ENCODE measurements at regions not wholly inside any gene's neighbourhood (a gene's known extent, or its start where the extent isn't known, plus 50 kb on each side); places are given as distances from the start of the nearest gene placed in this dataset.

- FAIRE-seq = no peak
These were observed 428.4 kb upstream of the INTU start for GRCh38 chr4:127204322-127204721.

GRCh38 chr4:127209580-127210095, 423.1 kb upstream of the INTU start:
- FAIRE-seq = no peak

- peak; percentile 77 for FAIRE-seq
These were observed 421.7 kb upstream of the INTU start for GRCh38 chr4:127210893-127211649.

- FAIRE-seq = no peak
These were observed 420.9 kb upstream of the INTU start for GRCh38 chr4:127211650-127212560.

- no peak for FAIRE-seq
These were observed 420.1 kb upstream of the INTU start for GRCh38 chr4:127212701-127213100.

- FAIRE-seq = no peak
These were observed 418.7 kb upstream of the INTU start for GRCh38 chr4:127214016-127214415.

- FAIRE-seq = no peak
These were observed 417.8 kb upstream of the INTU start for GRCh38 chr4:127214931-127215330.

- no peak for FAIRE-seq
These were observed 415.0 kb upstream of the INTU start for GRCh38 chr4:127217586-127218229.

GRCh38 chr4:127219232-127219631, 413.5 kb upstream of the INTU start:
- FAIRE-seq = no peak

- no peak for FAIRE-seq
These were observed 408.2 kb upstream of the INTU start for GRCh38 chr4:127224556-127224955.

GRCh38 chr4:127229855-127230608, 402.7 kb upstream of the INTU start:
- FAIRE-seq = no peak

GRCh38 chr4:127236889-127237288, 395.9 kb upstream of the INTU start:
- FAIRE-seq = no peak

- no peak for FAIRE-seq
These were observed 395.2 kb upstream of the INTU start for GRCh38 chr4:127237581-127237980.

GRCh38 chr4:127238956-127239475, 393.7 kb upstream of the INTU start:
- no peak for FAIRE-seq

- no peak for FAIRE-seq
These were observed 392.6 kb upstream of the INTU start for GRCh38 chr4:127239902-127240763.

- no peak for FAIRE-seq
These were observed 392.0 kb upstream of the INTU start for GRCh38 chr4:127240764-127241105.

GRCh38 chr4:127244515-127244914, 388.2 kb upstream of the INTU start:
- no peak for FAIRE-seq

GRCh38 chr4:127246963-127247952, 385.5 kb upstream of the INTU start:
- FAIRE-seq = no peak

GRCh38 chr4:127249066-127249766, 383.5 kb upstream of the INTU start:
- FAIRE-seq = no peak

All from endometrium (tissue), 2 donors.